ENCODE measurements at regions not wholly inside any gene's neighbourhood (a gene's known extent, or its start where the extent isn't known, plus 50 kb on each side); places are given as distances from the start of the nearest gene placed in this dataset.

GRCh38 chr7:91759205-91759863 is 121.2 kb downstream of the MTERF1 start (continued):
- TF ChIP-seq IRF9 (CRISPR knock-in tag; IDR thresholded peaks at IDR 0.05; ENCODE audit: borderline replicate concordance) (no peak), FOXA3 (CRISPR knock-in tag; IDR thresholded peaks at IDR 0.05) (peak; percentile 79), TEAD3 (CRISPR knock-in tag; optimal IDR thresholded peaks at IDR 0.05; ENCODE audit: borderline replicate concordance) (peak; percentile 45), ZNF343 (CRISPR knock-in tag; IDR thresholded peaks at IDR 0.05) (no peak), HOXD1 (CRISPR knock-in tag; IDR thresholded peaks at IDR 0.05) (no peak), ZKSCAN8 (CRISPR knock-in tag; IDR thresholded peaks at IDR 0.05; ENCODE audit: borderline replicate concordance) (no peak), ELF3 (CRISPR knock-in tag; IDR thresholded peaks at IDR 0.05) (peak; percentile 88), HOXA3 (CRISPR knock-in tag; IDR thresholded peaks at IDR 0.05) (peak; percentile 38; the same call in 1 of the 2 replicates), SMYD3 (CRISPR knock-in tag; IDR thresholded peaks at IDR 0.05) (no peak), MAFF (IDR thresholded peaks at IDR 0.05; ENCODE audit: low read depth, low read length) (peak; percentile 53; the same call in 1 of the 2 replicates), ZNF772 (CRISPR knock-in tag; IDR thresholded peaks at IDR 0.05) (0 out of 2 replicates have a peak, but pooled peaks have one; percentile 41), CENPBD1 (CRISPR knock-in tag; IDR thresholded peaks at IDR 0.05; ENCODE audit: borderline replicate concordance, low read depth) (no peak), FOSL2 (CRISPR knock-in tag; IDR thresholded peaks at IDR 0.05) (peak; percentile 57; the same call in 1 of the 2 replicates), NFRKB (IDR thresholded peaks at IDR 0.05) (no peak), FOSL1 (CRISPR knock-in tag; IDR thresholded peaks at IDR 0.05; ENCODE audit: borderline replicate concordance) (no peak), ZNF292 (CRISPR knock-in tag; IDR thresholded peaks at IDR 0.05; ENCODE audit: borderline replicate concordance, low read depth) (peak; percentile 42; the same call in 1 of the 2 replicates), ZNF331 (CRISPR knock-in tag; IDR thresholded peaks at IDR 0.05) (peak; percentile 48; the same call in 1 of the 2 replicates), SAP130 (CRISPR knock-in tag; IDR thresholded peaks at IDR 0.05; ENCODE audit: low read depth) (peak; percentile 52; the same call in 1 of the 2 replicates), ZNF710 (CRISPR knock-in tag; IDR thresholded peaks at IDR 0.05; ENCODE audit: borderline replicate concordance) (0 out of 2 replicates have a peak, but pooled peaks have one; percentile 26), ARID5B (CRISPR knock-in tag; IDR thresholded peaks at IDR 0.05) (peak; percentile 52; the same call in 1 of the 2 replicates), ZNF160 (CRISPR knock-in tag; IDR thresholded peaks at IDR 0.05) (no peak)

All from HepG2 (cell line).